CD14-positive monocyte (primary cell): ENCODE measurements at regions not wholly inside any gene's neighbourhood (a gene's known extent, or its start where the extent isn't known, plus 50 kb on each side); places are given as distances from the start of the nearest gene placed in this dataset.

Experiments
- DNase-seq, 3 donors: peaks; one replicate each; pipeline ENCODE4 v3.0.0-alpha.2; 2011 to 2022
- H2AFZ ChIP-seq: 2 replicates; pipeline ENCODE4 v1.6.0; 2012; ENCODE audit warnings: mild to moderate bottlenecking, low read depth, low read length, inconsistent platforms; ENCODE audit not compliant: insufficient read depth, poor library complexity, severe bottlenecking
- H3K27ac ChIP-seq, 2 donors: 1 replicate in 1 of 2; 2 replicates in 1 of 2; pipeline ENCODE4 v1.5.1; 2012 to 2013; ENCODE audit warnings: low read length in 2 of 2, control low read depth in 1 of 2, inconsistent platforms in 1 of 2, low read depth in 1 of 2, mild to moderate bottlenecking in 1 of 2
- H3K27me3 ChIP-seq, 2 donors: one replicate each; pipeline versions ENCODE4 v1.6.0 to v1.6.1; 2011 to 2013; ENCODE audit warnings: low read length in 2 of 2; ENCODE audit not compliant: control insufficient read depth in 2 of 2, insufficient read depth in 2 of 2
- H3K36me3 ChIP-seq, 2 donors: replicated peaks in 1 of 2; 1 replicate in 1 of 2; 2 replicates in 1 of 2; pipeline versions ENCODE4 v1.5.1 to v1.6.1; 2012 to 2013; ENCODE audit warnings: low read length in 2 of 2, control low read depth in 1 of 2, inconsistent platforms in 1 of 2, mild to moderate bottlenecking in 1 of 2; ENCODE audit not compliant: insufficient read depth in 2 of 2, control insufficient read depth in 1 of 2
- H3K4me1 ChIP-seq, 2 donors: 1 replicate in 1 of 2; 2 replicates in 1 of 2; pipeline versions ENCODE4 v1.5.1 to v1.6.1; 2012 to 2013; ENCODE audit warnings: low read length in 2 of 2, control low read depth in 1 of 2, inconsistent platforms in 1 of 2, mild to moderate bottlenecking in 1 of 2, moderate library complexity in 1 of 2; ENCODE audit not compliant: insufficient read depth in 2 of 2, control insufficient read depth in 1 of 2
- H3K4me2 ChIP-seq: replicated peaks from 2 replicates; pipeline ENCODE3; 2012; ENCODE audit warnings: low read length, moderate library complexity, mild to moderate bottlenecking; ENCODE audit not compliant: poor library complexity, severe bottlenecking; ENCODE audit errors: extremely low read depth
- H3K4me3 ChIP-seq, 3 experiments: fragments of 200-600 bp in 1 of 3; sonication (generic) in 1 of 3; replicated peaks in 1 of 3; 1 replicate in 2 of 3; 2 replicates in 1 of 3; pipeline ENCODE4 v1.5.1; 2011 to 2013; ENCODE audit warnings: low read length in 3 of 3, mild to moderate bottlenecking in 3 of 3, control low read depth in 2 of 3, low read depth in 2 of 3, inconsistent platforms in 1 of 3, moderate library complexity in 1 of 3
- H3K79me2 ChIP-seq: 2 replicates; pipeline ENCODE4 v1.6.0; 2012; ENCODE audit warnings: mild to moderate bottlenecking, control low read depth, inconsistent platforms, low read length, moderate library complexity; ENCODE audit not compliant: insufficient read depth
- H3K9ac ChIP-seq: 2 replicates; pipeline ENCODE4 v1.6.0; 2017; ENCODE audit warnings: low read length, mild to moderate bottlenecking; ENCODE audit not compliant: insufficient read depth, poor library complexity, severe bottlenecking
- H3K9me3 ChIP-seq, 2 donors: replicated peaks in 1 of 2; 1 replicate in 1 of 2; 2 replicates in 1 of 2; pipeline versions ENCODE4 v1.5.1 to v1.6.1; 2012 to 2013; ENCODE audit warnings: low read length in 2 of 2, control low read depth in 1 of 2; ENCODE audit not compliant: control insufficient read depth in 1 of 2, insufficient read depth in 1 of 2
- H4K20me1 ChIP-seq: 2 replicates; pipeline ENCODE4 v1.6.0; 2012; ENCODE audit warnings: mild to moderate bottlenecking, low read length, control low read depth, moderate library complexity; ENCODE audit not compliant: insufficient read depth
- H3K27ac Mint-ChIP-seq, 7 donors: one replicate each; pipeline ENCODE4 v1.8.0; 2020; ENCODE audit warnings: mild to moderate bottlenecking in 7 of 7, mixed read lengths in 7 of 7, moderate library complexity in 6 of 7, inconsistent platforms in 2 of 7
- H3K27me3 Mint-ChIP-seq, 3 donors: one replicate each; pipeline ENCODE4 v1.8.0; 2021 to 2022; ENCODE audit warnings: low read depth in 3 of 3, mild to moderate bottlenecking in 3 of 3, mixed read lengths in 3 of 3, moderate library complexity in 3 of 3, inconsistent platforms in 1 of 3
- H3K36me3 Mint-ChIP-seq, 2 donors: one replicate each; pipeline ENCODE4 v1.8.0; 2020; ENCODE audit warnings: mixed read lengths in 2 of 2, inconsistent platforms in 1 of 2, mild to moderate bottlenecking in 1 of 2
- H3K4me1 Mint-ChIP-seq: one replicate; pipeline ENCODE4 v1.8.0; 2020; ENCODE audit warnings: mild to moderate bottlenecking, mixed read lengths
- H3K4me3 Mint-ChIP-seq, 2 donors: one replicate each; pipeline ENCODE4 v1.8.0; 2020; ENCODE audit warnings: mild to moderate bottlenecking in 2 of 2, mixed read lengths in 2 of 2, moderate library complexity in 1 of 2
- H3K9me3 Mint-ChIP-seq, 7 donors: one replicate each; pipeline ENCODE4 v1.8.0; 2020 to 2022; ENCODE audit warnings: mixed read lengths in 7 of 7, mild to moderate bottlenecking in 6 of 7, moderate library complexity in 6 of 7, inconsistent platforms in 2 of 7
- WGBS: methylation state at CpG from one replicate; pipeline ENCODE4 v1.1.5; 2013; ENCODE audit warnings: missing lambda C conversion rate; ENCODE audit not compliant: insufficient coverage; 5-methylcytosine and 5-hydroxymethylcytosine counted together
- intact Hi-C, 2 donors: fragments of 100-400 bp; cut with micrococcal nuclease; formaldehyde crosslinking; loops; one replicate each; pipeline versions ENCODE4 v1.15.0 to v1.15.1; 2023
- TF ChIP-seq, protein P1 (sequence below): fragments of 200-600 bp; IDR thresholded peaks from one replicate; pipeline ENCODE4 v1.8.0; 2022; ENCODE audit warnings: antibody characterized with exemption, mild to moderate bottlenecking

GRCh38 chrX:109797311-109797975 lies 64.4 kb upstream of the ACSL4 start:
- H3K27ac Mint-ChIP-seq: no peak overlapping the region
- DNase-seq: no peak
- TF ChIP-seq, protein P1, sequence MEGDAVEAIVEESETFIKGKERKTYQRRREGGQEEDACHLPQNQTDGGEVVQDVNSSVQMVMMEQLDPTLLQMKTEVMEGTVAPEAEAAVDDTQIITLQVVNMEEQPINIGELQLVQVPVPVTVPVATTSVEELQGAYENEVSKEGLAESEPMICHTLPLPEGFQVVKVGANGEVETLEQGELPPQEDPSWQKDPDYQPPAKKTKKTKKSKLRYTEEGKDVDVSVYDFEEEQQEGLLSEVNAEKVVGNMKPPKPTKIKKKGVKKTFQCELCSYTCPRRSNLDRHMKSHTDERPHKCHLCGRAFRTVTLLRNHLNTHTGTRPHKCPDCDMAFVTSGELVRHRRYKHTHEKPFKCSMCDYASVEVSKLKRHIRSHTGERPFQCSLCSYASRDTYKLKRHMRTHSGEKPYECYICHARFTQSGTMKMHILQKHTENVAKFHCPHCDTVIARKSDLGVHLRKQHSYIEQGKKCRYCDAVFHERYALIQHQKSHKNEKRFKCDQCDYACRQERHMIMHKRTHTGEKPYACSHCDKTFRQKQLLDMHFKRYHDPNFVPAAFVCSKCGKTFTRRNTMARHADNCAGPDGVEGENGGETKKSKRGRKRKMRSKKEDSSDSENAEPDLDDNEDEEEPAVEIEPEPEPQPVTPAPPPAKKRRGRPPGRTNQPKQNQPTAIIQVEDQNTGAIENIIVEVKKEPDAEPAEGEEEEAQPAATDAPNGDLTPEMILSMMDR: no peak
- peaks cover 0 to 3% (median 0%) of the 10 kb centered on the region in 7 donors for H3K9me3 Mint-ChIP-seq
- Histone ChIP-seq H3K79me2 (no peaks in the 10 kb centered on the region), H3K4me1 (no peaks in the 10 kb centered on the region), H3K27ac (no peak overlapping the region), H3K9ac (no peak overlapping the region), H3K9me3 (no peaks in the 10 kb centered on the region), H2AFZ (no peak overlapping the region), H3K27me3 (peaks cover 0 to 3% of the 10 kb centered on the region in 2 donors), H4K20me1 (no peaks in the 10 kb centered on the region), H3K36me3 (no peaks in the 10 kb centered on the region), H3K4me3 (no peak overlapping the region), H3K4me2 (no peak overlapping the region)
- H3K4me3 Mint-ChIP-seq: no peak overlapping the region
- intact Hi-C loops: no loop called here
- WGBS: no CpG with 5 or more reads among the region's 1 CpG
- no peaks in the 10 kb centered on the region for H3K36me3 Mint-ChIP-seq
- no peaks in the 10 kb centered on the region for H3K4me1 Mint-ChIP-seq
- peaks cover 0 to 9% (median 1%) of the 10 kb centered on the region in 3 donors for H3K27me3 Mint-ChIP-seq

DNA sequence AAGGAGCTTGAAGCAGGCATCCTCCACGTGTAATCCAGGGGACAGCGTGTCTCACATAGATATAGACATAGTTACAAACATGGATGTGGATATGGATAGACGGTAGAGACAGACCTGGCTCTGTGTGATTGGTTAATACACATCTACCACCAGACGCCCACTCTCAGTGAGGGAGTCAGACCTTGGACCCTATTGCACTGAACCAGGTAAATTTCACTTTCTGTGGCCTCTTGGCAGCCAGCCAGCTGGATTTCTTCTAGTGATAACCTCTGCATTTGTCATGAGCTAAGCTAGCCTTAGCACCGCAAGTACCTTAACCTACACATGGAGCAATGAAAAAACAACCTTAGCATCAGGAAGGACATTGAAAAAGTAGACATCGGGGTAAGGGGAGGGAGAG lies 79.2 kb upstream of the ACSL4 start:
- no CpG with 5 or more reads among the region's 6 CpGs for WGBS
- Mint-ChIP-seq H3K4me3 (no peak overlapping the region), H3K27me3 (peaks cover 0 to 28% (median 3%) of the 10 kb centered on the region in 3 donors), H3K36me3 (no peaks in the 10 kb centered on the region), H3K27ac (no peak overlapping the region), H3K9me3 (no peaks in the 10 kb centered on the region), H3K4me1 (no peaks in the 10 kb centered on the region)
- Histone ChIP-seq H3K36me3 (no peaks in the 10 kb centered on the region), H3K9me3 (no peaks in the 10 kb centered on the region), H3K4me2 (no peak overlapping the region), H3K79me2 (no peaks in the 10 kb centered on the region), H3K4me3 (no peak overlapping the region), H3K27me3 (peaks cover 0 to 2% of the 10 kb centered on the region in 2 donors), H3K4me1 (no peaks in the 10 kb centered on the region), H2AFZ (no peak overlapping the region), H3K27ac (no peak overlapping the region), H4K20me1 (no peaks in the 10 kb centered on the region), H3K9ac (no peak overlapping the region)
- TF ChIP-seq, protein P1: no peak
- DNase-seq: no peak
- intact Hi-C loops: no loop called here
